ENCODE measurements at regions not wholly inside any gene's neighbourhood (a gene's known extent, or its start where the extent isn't known, plus 50 kb on each side); places are given as distances from the start of the nearest gene placed in this dataset.

GRCh38 chr17:13114601-13115031 is 96.8 kb upstream of the ELAC2 start:
- TF ChIP-seq CTCF (IDR thresholded peaks at IDR 0.05), result peak; percentile 91
- no peak for TF ChIP-seq ZFX (IDR thresholded peaks at IDR 0.05; ENCODE audit: borderline replicate concordance)
